22Rv1 (cell line): ENCODE measurements at regions not wholly inside any gene's neighbourhood (a gene's known extent, or its start where the extent isn't known, plus 50 kb on each side); places are given as distances from the start of the nearest gene placed in this dataset.

ENCODE experiments used
- CTCF ChIP-seq: fragments of 450-650 bp; IDR thresholded peaks from 2 replicates; pipeline ENCODE4 v1.5.1; 2017; ENCODE audit warnings: mild to moderate bottlenecking
- ZFX ChIP-seq: fragments of 450-650 bp; IDR thresholded peaks from 2 replicates; pipeline ENCODE4 v1.6.1; 2017; ENCODE audit warnings: antibody characterized with exemption, borderline replicate concordance

- TF ChIP-seq CTCF (no peak), ZFX (no peak)
Observed at GRCh38 chr15:97567411-97567810, 393.1 kb upstream of the ARRDC4 start.
